ENCODE measurements at regions not wholly inside any gene's neighbourhood (a gene's known extent, or its start where the extent isn't known, plus 50 kb on each side); places are given as distances from the start of the nearest gene placed in this dataset.

DNA sequence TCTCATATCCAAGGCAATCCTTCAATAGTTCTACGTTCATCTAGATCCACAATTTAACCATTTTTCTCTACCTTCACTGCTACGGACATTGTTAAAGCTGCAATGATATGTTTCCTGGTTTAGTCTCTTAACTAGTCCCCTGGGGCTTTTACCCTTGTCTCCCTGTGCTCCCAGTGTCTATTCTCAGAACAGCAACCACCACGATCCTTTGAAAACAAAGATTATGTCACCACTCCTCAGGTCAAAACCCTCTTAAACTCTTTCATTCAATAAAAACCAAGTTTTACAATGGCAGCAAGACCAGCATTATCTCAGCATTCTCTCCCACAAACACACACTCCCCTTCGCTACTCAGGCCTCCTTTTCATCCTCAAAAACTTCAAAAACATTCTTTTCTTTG, 298.2 kb upstream of the CHST9 start (continued):
- TF ChIP-seq TCF4 (CRISPR knock-in tag; IDR thresholded peaks at IDR 0.05; ENCODE audit: borderline replicate concordance), result no peak

DNA sequence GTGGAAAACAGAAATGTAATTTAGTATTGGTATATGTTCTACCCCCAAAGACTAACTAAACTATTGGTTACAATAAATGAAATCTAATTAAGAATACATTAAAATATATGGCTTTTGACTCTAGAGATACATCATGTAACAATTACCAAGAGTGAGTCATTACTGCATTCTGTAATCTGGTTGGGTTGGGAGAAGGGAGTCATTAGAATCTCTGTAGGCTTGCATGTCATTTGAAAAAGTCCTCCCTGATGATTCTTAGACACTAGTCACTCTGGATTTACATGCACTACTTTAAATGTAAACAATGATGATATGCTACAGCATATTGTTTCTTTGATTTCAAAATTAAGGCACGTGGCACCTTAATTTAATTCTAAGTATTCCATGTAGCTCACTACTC, 293.4 kb upstream of the CHST9 start:
- no peak for ATAC-seq
- TF ChIP-seq ZC3H10 (CRISPR knock-in tag; IDR thresholded peaks at IDR 0.05) (no peak), BACH2 (CRISPR knock-in tag; IDR thresholded peaks at IDR 0.05; ENCODE audit: borderline replicate concordance) (no peak), PPARA (CRISPR knock-in tag; IDR thresholded peaks at IDR 0.05; ENCODE audit: borderline replicate concordance) (no peak), ZNF8 (CRISPR knock-in tag; IDR thresholded peaks at IDR 0.05) (no peak), ZNF70 (CRISPR knock-in tag; IDR thresholded peaks at IDR 0.05) (no peak), TOX (CRISPR knock-in tag; IDR thresholded peaks at IDR 0.05; ENCODE audit: borderline replicate concordance) (no peak), TCF4 (CRISPR knock-in tag; IDR thresholded peaks at IDR 0.05; ENCODE audit: borderline replicate concordance) (no peak), RARB (CRISPR knock-in tag; IDR thresholded peaks at IDR 0.05) (no peak)
- TF ChIP-seq, protein P1, sequence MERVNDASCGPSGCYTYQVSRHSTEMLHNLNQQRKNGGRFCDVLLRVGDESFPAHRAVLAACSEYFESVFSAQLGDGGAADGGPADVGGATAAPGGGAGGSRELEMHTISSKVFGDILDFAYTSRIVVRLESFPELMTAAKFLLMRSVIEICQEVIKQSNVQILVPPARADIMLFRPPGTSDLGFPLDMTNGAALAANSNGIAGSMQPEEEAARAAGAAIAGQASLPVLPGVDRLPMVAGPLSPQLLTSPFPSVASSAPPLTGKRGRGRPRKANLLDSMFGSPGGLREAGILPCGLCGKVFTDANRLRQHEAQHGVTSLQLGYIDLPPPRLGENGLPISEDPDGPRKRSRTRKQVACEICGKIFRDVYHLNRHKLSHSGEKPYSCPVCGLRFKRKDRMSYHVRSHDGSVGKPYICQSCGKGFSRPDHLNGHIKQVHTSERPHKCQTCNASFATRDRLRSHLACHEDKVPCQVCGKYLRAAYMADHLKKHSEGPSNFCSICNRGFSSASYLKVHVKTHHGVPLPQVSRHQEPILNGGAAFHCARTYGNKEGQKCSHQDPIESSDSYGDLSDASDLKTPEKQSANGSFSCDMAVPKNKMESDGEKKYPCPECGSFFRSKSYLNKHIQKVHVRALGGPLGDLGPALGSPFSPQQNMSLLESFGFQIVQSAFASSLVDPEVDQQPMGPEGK (CRISPR knock-in tag; IDR thresholded peaks at IDR 0.05; ENCODE audit: borderline replicate concordance), result no peak
- TF ChIP-seq, protein P2, sequence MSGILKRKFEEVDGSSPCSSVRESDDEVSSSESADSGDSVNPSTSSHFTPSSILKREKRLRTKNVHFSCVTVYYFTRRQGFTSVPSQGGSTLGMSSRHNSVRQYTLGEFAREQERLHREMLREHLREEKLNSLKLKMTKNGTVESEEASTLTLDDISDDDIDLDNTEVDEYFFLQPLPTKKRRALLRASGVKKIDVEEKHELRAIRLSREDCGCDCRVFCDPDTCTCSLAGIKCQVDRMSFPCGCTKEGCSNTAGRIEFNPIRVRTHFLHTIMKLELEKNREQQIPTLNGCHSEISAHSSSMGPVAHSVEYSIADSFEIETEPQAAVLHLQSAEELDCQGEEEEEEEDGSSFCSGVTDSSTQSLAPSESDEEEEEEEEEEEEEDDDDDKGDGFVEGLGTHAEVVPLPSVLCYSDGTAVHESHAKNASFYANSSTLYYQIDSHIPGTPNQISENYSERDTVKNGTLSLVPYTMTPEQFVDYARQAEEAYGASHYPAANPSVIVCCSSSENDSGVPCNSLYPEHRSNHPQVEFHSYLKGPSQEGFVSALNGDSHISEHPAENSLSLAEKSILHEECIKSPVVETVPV (CRISPR knock-in tag; IDR thresholded peaks at IDR 0.05), result no peak
- TF ChIP-seq, protein P3, sequence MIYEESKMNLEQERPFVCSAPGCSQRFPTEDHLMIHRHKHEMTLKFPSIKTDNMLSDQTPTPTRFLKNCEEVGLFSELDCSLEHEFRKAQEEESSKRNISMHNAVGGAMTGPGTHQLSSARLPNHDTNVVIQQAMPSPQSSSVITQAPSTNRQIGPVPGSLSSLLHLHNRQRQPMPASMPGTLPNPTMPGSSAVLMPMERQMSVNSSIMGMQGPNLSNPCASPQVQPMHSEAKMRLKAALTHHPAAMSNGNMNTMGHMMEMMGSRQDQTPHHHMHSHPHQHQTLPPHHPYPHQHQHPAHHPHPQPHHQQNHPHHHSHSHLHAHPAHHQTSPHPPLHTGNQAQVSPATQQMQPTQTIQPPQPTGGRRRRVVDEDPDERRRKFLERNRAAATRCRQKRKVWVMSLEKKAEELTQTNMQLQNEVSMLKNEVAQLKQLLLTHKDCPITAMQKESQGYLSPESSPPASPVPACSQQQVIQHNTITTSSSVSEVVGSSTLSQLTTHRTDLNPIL (CRISPR knock-in tag; IDR thresholded peaks at IDR 0.05; ENCODE audit: low read depth), result no peak

DNA sequence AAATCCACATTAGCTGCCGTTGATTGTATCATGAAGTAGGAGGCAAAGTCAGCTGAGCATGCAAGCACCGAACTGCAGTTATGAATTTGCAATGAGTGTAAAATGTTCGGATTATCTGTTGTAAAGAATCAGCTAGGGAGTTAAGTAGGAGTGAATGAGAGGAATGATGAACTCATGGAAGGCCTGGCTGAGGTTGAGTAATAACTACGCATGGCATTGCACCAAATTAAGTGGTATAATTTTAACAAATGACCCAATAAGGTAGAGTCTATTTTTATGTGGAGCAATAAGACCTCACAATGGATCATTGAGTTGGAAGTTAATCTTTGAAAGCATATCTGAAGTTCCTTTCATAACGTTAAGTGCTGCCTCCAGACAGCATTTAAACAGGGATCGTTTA, 288.2 kb upstream of the CHST9 start:
- no peak for TF ChIP-seq ARNTL (CRISPR knock-in tag; IDR thresholded peaks at IDR 0.05; ENCODE audit: borderline replicate concordance, low read depth)
- TF ChIP-seq, protein P4, sequence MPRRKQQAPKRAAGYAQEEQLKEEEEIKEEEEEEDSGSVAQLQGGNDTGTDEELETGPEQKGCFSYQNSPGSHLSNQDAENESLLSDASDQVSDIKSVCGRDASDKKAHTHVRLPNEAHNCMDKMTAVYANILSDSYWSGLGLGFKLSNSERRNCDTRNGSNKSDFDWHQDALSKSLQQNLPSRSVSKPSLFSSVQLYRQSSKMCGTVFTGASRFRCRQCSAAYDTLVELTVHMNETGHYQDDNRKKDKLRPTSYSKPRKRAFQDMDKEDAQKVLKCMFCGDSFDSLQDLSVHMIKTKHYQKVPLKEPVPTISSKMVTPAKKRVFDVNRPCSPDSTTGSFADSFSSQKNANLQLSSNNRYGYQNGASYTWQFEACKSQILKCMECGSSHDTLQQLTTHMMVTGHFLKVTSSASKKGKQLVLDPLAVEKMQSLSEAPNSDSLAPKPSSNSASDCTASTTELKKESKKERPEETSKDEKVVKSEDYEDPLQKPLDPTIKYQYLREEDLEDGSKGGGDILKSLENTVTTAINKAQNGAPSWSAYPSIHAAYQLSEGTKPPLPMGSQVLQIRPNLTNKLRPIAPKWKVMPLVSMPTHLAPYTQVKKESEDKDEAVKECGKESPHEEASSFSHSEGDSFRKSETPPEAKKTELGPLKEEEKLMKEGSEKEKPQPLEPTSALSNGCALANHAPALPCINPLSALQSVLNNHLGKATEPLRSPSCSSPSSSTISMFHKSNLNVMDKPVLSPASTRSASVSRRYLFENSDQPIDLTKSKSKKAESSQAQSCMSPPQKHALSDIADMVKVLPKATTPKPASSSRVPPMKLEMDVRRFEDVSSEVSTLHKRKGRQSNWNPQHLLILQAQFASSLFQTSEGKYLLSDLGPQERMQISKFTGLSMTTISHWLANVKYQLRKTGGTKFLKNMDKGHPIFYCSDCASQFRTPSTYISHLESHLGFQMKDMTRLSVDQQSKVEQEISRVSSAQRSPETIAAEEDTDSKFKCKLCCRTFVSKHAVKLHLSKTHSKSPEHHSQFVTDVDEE (CRISPR knock-in tag; IDR thresholded peaks at IDR 0.05), result no peak
- TF ChIP-seq ZNF70 (CRISPR knock-in tag; IDR thresholded peaks at IDR 0.05), result no peak
- TF ChIP-seq GLIS3 (CRISPR knock-in tag; IDR thresholded peaks at IDR 0.05), result no peak
- TF ChIP-seq ESRRG (CRISPR knock-in tag; IDR thresholded peaks at IDR 0.05), result no peak
- no peak for TF ChIP-seq CSDC2 (CRISPR knock-in tag; IDR thresholded peaks at IDR 0.05)
- TF ChIP-seq, protein P2 (CRISPR knock-in tag; IDR thresholded peaks at IDR 0.05), result no peak
- no peak for TF ChIP-seq OSR1 (CRISPR knock-in tag; IDR thresholded peaks at IDR 0.05)
- TF ChIP-seq ISL1 (CRISPR knock-in tag; IDR thresholded peaks at IDR 0.05), result no peak
- no peak for TF ChIP-seq TOX (CRISPR knock-in tag; IDR thresholded peaks at IDR 0.05; ENCODE audit: borderline replicate concordance)
- no peak for ATAC-seq

DNA sequence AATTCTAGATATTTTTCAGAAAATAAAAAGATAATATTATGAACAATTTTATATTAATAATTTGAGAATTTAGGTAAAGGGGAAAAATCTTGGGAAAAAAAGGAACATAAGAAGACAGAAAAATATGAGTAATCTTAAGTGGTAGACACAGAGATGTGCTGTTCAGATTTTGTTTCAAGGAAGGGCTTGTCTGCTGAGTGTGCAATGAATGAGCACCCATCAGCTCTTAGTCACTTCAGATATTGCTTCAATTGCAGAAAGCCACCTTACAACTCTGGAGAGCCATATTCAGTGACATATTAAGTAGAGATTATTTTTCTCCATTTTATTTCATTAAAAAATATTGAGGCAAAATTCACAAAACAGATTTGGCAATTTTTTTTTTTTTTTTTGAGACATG, 282.0 kb upstream of the CHST9 start:
- TF ChIP-seq ESRRG (CRISPR knock-in tag; IDR thresholded peaks at IDR 0.05), result no peak
- TF ChIP-seq OSR1 (CRISPR knock-in tag; IDR thresholded peaks at IDR 0.05), result no peak
- no peak for TF ChIP-seq ZNF565 (CRISPR knock-in tag; conservative IDR thresholded peaks at IDR 0.05; ENCODE audit: low read depth)
- TF ChIP-seq PPARA (CRISPR knock-in tag; IDR thresholded peaks at IDR 0.05; ENCODE audit: borderline replicate concordance), result no peak
- ATAC-seq, result no peak
